LNCaP clone FGC (cell line): ENCODE measurements at regions not wholly inside any gene's neighbourhood (a gene's known extent, or its start where the extent isn't known, plus 50 kb on each side); places are given as distances from the start of the nearest gene placed in this dataset.

Experiments
- DNase-seq: peaks from one replicate; pipeline ENCODE4 v3.0.0-alpha.2; 2011; ENCODE audit warnings: low read depth
- H3K4me3 ChIP-seq: 2 replicates; pipeline ENCODE4 v1.5.1; 2011; ENCODE audit warnings: mild to moderate bottlenecking, low read depth, low read length, control low read depth
- TF ChIP-seq, protein P1 (sequence below): IDR thresholded peaks from 2 replicates; pipeline ENCODE4 v1.5.1; 2012; ENCODE audit warnings: mild to moderate bottlenecking; ENCODE audit not compliant: control insufficient read depth, insufficient read depth; ENCODE audit errors: extremely low read depth

GRCh38 chr4:13844740-13845139, 217.2 kb upstream of the BOD1L1 start:
- TF ChIP-seq, protein P1, sequence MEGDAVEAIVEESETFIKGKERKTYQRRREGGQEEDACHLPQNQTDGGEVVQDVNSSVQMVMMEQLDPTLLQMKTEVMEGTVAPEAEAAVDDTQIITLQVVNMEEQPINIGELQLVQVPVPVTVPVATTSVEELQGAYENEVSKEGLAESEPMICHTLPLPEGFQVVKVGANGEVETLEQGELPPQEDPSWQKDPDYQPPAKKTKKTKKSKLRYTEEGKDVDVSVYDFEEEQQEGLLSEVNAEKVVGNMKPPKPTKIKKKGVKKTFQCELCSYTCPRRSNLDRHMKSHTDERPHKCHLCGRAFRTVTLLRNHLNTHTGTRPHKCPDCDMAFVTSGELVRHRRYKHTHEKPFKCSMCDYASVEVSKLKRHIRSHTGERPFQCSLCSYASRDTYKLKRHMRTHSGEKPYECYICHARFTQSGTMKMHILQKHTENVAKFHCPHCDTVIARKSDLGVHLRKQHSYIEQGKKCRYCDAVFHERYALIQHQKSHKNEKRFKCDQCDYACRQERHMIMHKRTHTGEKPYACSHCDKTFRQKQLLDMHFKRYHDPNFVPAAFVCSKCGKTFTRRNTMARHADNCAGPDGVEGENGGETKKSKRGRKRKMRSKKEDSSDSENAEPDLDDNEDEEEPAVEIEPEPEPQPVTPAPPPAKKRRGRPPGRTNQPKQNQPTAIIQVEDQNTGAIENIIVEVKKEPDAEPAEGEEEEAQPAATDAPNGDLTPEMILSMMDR: no peak
- no peak for DNase-seq
- no peak overlapping the region for H3K4me3 ChIP-seq

DNA sequence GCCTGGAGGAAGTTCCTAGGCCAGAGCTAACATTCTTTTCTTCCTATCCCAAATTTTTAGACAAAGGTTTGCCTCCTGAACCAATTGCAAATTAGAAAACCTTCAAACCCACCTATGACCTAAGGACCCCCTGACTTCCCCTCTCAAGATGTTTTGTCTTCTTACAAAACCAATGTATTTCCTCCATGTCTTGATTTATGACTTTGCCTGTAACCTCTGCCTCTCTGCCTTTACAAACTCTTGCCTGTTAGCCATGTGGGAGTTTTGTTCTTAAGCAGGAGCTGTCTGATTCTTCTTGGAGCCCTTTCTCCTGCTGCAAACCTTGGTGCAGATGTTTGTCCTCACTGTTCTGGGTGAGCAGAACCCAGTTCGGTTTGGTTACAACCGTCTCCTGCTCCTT, 222.3 kb upstream of the BOD1L1 start:
- no peak for DNase-seq
- no peak overlapping the region for H3K4me3 ChIP-seq
- TF ChIP-seq, protein P1: no peak

- no peak for DNase-seq
- H3K4me3 ChIP-seq: no peak overlapping the region
- TF ChIP-seq, protein P1: no peak
These were observed 223.8 kb upstream of the BOD1L1 start for GRCh38 chr4:13851085-13851940.

- H3K4me3 ChIP-seq: no peak overlapping the region
- TF ChIP-seq, protein P1: no peak
- DNase-seq: no peak
These were observed 224.9 kb upstream of the BOD1L1 start for GRCh38 chr4:13852411-13852810.

DNA sequence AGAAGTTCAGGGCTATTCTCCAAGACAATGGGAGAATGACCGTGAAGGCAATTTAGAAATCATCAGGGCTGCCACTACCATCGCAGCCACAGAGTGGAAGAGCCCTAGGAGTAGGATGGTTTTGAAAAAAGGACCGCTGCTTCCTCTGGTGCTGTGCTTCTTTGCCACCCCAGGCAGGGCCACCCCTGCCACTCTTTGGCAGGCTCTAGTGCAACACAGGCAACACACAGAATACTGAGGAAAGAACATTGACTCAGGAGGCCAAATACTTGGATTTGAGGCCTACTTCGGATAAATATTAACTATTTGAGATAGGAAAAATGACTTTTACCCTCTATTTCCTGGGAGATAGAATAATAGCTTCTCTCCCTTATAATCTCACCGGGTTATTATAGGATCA, 228.9 kb upstream of the BOD1L1 start:
- DNase-seq: no peak
- TF ChIP-seq, protein P1: no peak
- H3K4me3 ChIP-seq: no peak overlapping the region

GRCh38 chr4:13857397-13857796, 229.9 kb upstream of the BOD1L1 start:
- TF ChIP-seq, protein P1: no peak
- DNase-seq: no peak
- H3K4me3 ChIP-seq: no peak overlapping the region

DNA sequence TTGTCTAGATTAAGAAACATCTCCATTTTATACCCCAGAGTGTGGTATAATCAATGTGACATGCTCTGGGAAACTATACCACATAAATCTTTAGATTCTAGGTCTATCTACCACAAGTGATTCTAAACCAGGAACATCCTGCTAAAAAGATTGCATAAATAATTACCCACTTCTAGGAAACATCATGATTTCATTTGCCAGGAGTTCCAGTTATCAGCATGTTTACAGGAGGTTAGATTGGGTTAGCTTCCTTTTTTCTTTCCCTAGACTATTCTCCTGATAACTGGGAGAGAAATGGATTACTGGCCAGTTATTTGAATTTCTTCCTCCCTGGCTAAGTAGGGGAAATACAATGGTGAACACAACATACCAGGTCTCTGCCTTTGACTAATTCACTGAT, 230.3 kb upstream of the BOD1L1 start:
- no peak overlapping the region for H3K4me3 ChIP-seq
- TF ChIP-seq, protein P1: no peak
- DNase-seq: no peak
